CD4-positive, alpha-beta T cell treated with Interleukin-2 at 100 ng/mL for 4 hours (primary cell): ENCODE measurements at regions not wholly inside any gene's neighbourhood (a gene's known extent, or its start where the extent isn't known, plus 50 kb on each side); places are given as distances from the start of the nearest gene placed in this dataset.

Experiments
- DNase-seq: peaks from one replicate; pipeline ENCODE4 v3.0.0-alpha.2; 2020; ENCODE audit warnings: low spot score

DNA sequence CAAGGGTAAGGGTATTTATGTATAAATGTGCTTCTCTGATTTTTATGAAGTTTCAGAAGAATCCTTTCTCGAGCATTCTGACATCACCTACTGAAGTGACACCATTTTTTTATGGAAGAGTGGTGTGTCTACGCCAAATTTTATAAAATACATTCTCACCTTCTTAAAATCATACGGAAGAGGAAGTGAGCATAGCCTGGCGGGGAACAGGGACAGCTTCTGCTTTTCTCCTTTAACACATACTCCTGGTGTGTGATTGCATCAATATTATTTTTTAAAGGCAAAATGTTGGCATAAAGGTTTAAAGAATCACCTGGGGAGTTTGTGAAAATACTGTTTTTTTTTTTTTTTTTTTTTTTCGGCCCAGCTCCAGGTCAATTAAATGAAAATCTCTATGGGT is 733.6 kb upstream of the MAN1A1 start:
- no peak for DNase-seq

- DNase-seq = no peak
These were observed 727.9 kb upstream of the MAN1A1 start for GRCh38 chr6:120077489-120077888.

GRCh38 chr6:120058410-120058809 is 708.8 kb upstream of the MAN1A1 start:
- DNase-seq = no peak

DNA sequence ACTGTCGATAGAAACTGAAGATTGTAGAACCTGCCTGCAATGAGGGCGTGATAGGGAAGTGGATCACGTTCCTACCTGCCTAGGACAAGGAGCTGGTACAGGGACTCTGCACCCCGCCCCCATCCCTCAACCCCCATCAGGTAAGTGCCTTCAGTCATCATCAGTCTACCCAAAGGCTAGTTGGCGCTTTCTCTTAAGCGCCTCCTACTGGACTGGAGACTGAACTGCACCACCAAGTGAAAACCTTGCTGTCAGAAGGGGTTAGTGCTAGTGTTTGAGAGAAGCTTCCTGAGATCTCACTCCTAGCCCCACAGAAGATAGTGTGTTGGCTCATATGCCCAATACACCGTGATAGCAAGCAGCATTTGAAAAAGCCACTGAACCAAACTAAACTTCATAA is 706.5 kb upstream of the MAN1A1 start:
- DNase-seq = peak; percentile 7

DNA sequence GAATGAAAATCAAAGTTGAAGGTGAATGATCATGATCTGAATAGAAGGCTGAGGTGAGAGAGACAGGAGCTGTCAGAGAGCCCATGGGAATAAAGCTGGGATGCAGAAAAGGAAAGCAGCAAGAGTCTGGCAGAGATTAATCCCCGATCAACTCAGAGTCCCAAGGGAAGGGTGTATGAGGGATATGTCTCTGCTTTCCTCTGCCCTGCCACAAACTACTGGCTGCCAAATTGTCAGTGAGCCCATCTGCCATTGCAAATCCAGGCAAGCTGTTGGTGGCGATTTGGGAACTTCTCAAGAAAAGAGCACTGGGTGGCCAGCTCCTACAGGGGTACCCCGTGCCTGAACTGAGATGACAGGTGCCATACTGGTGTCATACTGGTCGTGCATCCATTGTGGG is 705.5 kb upstream of the MAN1A1 start:
- DNase-seq = no peak

GRCh38 chr6:120039664-120040063 is 690.1 kb upstream of the MAN1A1 start:
- DNase-seq = no peak

DNA sequence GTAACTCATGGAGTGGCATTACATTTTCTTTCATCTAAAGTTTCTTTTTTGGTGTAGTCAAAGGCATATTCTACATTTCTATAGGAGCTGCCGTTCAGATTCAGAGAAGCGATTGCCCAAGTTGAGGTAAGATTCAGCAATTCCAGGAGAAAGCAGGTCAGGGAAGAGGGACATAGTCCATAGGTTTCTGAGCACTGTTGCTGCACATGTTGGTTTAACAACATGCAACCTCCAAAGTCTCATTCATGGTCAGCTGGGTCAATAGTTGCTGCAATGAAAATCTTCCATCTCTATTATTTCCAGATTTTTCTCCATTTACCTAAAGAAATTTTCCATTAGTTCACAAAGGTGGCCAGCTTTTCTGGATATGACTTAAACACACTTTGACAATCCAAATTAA is 682.3 kb upstream of the MAN1A1 start:
- DNase-seq = no peak

- no peak for DNase-seq
These were observed 677.2 kb upstream of the MAN1A1 start for GRCh38 chr6:120026791-120027190.

DNA sequence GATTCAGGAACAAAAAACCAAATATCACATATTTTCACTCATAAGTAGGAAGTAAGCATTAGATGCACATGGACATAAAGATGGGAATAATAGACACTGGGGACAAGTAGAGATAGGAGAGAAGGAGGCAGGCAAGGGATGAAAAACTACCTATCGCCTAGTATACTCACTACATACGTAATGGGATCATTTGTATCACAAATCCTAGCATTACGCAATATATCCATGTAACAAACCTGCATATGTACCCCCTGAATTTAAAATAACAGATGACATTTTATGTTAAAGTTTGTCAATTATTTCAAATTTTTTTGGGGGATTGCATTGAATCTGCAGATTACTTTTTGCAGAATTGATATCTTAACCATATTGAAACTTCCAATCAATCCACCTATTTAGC is 660.5 kb upstream of the MAN1A1 start:
- no peak for DNase-seq

GRCh38 chr6:120005292-120005976 is 655.9 kb upstream of the MAN1A1 start:
- no peak for DNase-seq

DNA sequence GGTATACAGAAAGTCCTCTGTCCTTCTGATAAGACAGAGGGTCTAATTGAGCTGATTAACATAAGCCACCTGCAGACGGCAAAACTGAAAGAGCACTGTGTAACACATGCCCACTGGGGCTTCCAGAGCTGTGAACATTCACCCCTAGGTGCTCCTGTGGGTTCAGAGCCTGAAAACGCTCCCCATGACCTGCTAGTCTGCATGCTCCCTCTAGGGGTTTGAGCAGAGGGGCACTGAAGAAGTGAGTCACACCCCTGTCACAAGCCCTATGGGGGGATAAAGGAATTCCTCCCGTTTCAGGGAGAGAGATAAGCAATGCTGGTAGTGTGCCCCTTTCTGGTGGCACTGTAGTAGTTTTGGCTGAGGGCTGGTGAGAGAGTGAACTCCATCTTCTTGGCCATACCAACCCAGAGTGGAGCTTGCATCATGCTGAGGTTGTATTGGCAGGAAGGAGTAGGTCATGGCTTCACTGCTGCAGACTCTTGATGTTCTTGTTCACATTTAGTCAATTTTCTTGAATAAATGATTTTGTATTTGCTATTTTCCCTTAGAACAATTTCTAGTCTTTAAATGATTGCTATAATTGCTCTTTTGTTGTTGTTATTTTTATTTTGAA is 637.5 kb upstream of the MAN1A1 start:
- no peak for DNase-seq

- DNase-seq = no peak
These were observed 636.6 kb upstream of the MAN1A1 start for GRCh38 chr6:119985952-119986736.

- no peak for DNase-seq
These were observed 631.2 kb upstream of the MAN1A1 start for GRCh38 chr6:119980802-119981201.

DNA sequence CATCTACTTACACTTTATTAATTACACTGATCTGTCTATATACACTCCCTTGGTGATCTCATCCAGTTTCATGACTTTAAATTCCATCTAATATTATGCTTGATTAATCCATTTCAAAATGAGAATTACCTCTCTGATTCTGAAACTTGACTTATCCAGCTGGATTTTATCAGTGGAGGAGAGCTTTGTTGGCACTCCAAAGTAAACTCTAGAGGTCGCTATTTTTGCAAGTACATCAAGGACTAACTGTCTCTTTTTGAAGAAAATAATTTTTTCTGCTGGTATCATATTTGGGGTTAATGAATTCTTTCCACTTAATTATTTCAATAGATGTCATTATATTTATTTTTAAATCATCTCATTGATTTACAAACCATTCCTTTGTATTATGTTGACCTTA is 630.3 kb upstream of the MAN1A1 start:
- DNase-seq = no peak

GRCh38 chr6:119978274-119978889 is 628.8 kb upstream of the MAN1A1 start:
- no peak for DNase-seq

DNA sequence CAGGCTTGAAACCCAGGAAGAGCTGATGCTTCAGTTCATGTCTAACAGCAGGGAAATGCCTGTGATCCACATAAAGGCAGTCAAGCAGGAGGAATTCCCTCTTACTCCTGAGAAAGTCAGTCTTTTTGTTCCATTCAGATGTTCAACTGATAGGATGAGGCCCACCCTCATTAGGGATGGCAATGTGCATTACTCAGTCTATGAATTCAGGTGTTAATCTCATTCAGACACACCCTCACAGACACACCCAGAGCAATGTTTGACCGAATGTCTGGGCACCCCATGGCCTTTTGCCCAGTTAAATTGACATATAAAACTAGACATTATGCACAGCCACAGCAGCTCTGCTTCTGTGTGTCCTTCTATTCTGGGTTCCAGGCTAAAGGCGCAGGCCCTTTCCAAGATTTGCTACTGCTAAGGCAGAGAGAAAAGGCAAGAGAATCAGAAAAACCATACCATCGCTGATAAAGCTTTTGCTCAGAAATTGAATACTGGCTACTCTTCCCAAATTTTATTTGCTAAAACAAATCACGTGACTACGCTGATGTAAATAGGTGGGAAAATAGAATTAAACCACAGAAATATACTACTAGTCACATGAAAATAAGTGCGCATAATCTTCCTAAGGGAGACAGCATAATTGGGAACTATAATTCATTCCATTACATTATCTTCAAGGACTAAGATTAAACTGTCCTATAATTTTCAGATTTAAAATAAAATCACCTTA is 625.0 kb upstream of the MAN1A1 start:
- DNase-seq = no peak

GRCh38 chr6:119966484-119966883 is 616.9 kb upstream of the MAN1A1 start:
- no peak for DNase-seq

GRCh38 chr6:119965900-119966299 is 616.3 kb upstream of the MAN1A1 start:
- DNase-seq = no peak

DNA sequence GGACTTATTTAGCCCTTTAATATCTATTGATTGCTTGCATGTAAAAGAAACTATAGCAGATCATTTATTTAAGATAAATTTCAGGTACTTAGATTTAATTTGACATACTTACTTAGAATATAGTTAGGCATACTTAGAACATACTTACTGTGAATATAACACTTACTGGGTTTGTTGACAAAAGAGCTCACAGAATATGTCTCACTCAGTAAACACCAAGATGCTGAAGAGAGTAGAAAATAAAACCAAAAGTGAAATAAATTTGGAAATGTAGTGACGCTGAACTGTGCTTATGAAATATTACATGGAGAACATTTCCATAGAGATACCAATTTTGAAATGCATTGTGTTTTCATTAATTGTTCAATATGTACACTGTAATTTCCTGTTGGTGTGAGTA is 615.4 kb upstream of the MAN1A1 start:
- no peak for DNase-seq

GRCh38 chr6:119962505-119962904 is 612.9 kb upstream of the MAN1A1 start:
- no peak for DNase-seq

DNA sequence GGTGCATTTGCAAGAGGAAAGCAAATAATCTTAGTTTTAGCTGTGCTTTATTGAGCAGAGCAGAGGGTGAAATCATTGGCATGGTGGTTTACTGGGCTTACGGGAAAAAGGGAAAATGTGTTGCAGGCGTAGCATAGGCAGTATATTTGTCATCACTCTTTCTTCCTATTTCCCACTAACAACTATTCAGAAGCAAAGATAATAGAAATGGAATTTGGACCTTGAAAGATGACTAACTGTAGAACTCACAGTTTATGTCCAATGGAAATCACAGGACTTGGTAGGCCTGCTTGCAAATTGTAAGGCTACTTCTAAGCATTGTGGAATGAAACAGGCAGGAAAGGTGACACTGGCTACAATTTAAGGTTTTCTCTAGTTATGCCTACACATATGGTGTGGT is 611.9 kb upstream of the MAN1A1 start:
- DNase-seq = no peak

GRCh38 chr6:119960456-119960855 is 610.9 kb upstream of the MAN1A1 start:
- no peak for DNase-seq
